Activated gamma-delta T cell (primary cell): ENCODE measurements at regions not wholly inside any gene's neighbourhood (a gene's known extent, or its start where the extent isn't known, plus 50 kb on each side); places are given as distances from the start of the nearest gene placed in this dataset.

Experiments used
- DNase-seq: peaks from one replicate; lab custom pipeline; 2025; lab: John Stamatoyannopoulos, UW

DNA sequence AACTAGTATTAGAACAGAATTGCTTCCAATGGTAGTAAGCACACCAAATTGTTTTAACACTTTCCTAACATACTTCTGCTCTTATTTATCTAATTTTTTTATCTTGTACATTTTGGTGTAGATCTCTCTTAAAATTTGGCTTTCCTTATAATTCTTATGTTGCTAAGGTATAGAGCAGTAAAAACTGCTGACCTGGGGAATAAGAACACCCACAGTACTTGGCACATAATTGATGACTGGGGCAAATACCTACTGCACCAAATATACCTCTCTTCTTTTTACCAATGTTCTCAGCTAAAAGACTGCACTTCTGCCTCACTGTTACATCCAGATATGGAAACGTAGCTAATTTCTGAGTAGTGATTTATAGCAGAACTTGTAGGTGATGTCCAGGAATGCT lies 642.2 kb downstream of the LIG4 start:
- DNase-seq: no peak

GRCh38 chr13:107572156-107572555 lies 643.2 kb downstream of the LIG4 start:
- DNase-seq: no peak

DNA sequence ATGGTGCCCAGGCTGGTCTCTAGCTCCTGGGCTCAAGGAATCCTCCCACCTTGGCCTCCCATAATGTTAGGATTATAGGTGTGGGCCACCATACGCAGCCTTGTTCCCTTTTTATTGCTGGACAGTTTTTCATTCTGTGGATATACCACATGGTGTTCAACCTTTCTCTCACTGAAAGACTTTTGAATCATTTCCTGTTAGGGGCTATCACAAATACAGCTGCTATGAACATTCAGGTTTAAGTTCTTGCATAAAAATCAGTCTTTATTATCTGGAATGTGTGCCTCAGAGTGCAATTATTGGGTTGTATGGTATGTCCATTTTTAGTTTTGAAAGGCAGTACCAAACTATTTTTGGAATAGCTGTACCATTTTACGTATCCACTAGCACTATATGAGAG lies 647.2 kb downstream of the LIG4 start:
- no peak for DNase-seq

- no peak for DNase-seq
These were observed 652.0 kb downstream of the LIG4 start for GRCh38 chr13:107563099-107563925.

DNA sequence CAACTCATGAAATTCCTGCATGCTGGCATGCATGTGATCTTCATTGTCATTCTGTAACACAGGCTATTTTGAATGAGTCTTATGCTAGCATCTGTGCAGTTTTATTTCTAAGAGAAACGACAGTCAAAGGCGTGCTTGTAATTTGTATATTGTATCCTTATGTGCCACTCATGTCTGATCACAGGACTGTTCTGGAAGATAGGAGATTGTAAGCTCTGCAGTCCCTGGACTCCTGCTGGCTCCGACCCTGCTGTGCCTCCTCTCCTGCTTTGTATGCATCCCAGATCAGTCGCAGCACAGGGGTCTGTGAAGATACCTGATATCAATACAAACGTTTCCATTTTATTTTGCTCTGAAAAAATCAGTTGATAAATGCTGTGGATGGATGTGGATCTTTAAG lies 653.1 kb downstream of the LIG4 start:
- no peak for DNase-seq

- DNase-seq: no peak
These were observed 660.9 kb downstream of the LIG4 start for GRCh38 chr13:107554460-107554859.

- no peak for DNase-seq
These were observed 661.5 kb downstream of the LIG4 start for GRCh38 chr13:107553838-107554237.

DNA sequence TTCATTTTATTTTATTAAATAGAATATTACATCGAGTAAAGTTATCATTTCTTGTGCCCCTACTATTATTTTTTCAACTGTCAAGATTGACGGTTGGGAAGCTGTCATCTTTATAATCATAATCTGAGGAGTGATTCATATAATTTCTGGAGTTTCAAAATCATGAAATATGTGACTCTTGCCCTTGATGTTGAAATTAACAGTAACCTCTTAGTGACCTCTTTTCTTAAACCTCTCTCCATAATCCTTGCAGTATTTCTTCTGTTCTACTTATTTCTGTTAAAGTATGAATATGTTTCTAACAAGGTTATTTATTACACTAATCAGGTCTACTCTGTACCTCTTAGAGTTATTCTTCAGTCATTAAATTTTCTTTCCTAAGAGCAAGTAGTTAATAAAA lies 663.8 kb downstream of the LIG4 start:
- no peak for DNase-seq

GRCh38 chr13:107548338-107548737 lies 667.0 kb downstream of the LIG4 start:
- no peak for DNase-seq

DNA sequence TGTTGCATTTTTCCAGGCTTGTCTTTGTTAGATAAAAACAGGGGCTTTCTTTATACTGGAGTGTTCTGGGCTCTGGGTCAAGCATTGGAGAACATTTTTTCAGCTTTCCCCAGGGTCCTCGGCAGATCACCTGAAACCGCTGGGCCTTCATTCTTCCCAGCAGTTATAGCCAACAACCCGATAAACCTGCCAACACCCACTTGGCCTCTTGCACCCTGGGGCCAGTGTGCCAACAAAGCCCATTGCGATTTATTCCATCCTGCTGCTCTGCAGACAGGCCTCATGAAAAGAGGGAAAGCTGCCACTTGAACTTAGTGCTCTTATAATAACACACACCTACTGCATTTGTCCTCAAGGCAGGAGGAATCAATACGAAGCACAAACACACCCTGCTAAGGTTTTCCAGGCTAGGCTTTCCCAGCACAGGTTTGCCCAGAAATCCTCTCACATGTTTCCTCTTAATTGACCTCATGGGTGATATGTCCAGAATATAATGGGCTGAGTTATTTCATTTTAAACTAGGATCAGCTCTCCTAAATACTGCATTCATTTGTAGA lies 669.3 kb downstream of the LIG4 start:
- DNase-seq: no peak

GRCh38 chr13:107534548-107534947 lies 680.8 kb downstream of the LIG4 start:
- DNase-seq: no peak

DNA sequence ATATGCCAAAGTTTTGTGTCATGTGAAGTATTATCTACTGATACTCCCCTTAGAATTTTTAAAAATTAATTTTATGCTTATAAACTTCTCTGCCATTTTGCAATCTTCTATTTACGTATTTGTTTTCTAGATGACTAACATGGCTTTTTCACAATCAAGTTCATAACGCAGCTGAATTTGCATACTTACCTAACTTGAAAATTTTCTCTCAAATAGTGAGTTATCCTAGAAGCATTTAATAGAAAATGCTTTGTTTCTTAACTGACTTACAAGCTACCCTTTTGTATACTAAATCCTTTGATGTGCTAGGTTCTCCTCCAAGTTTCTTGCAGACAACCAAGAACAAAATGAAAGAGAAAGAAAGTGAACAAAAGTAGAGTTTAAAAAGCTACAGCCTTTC lies 683.5 kb downstream of the LIG4 start:
- DNase-seq: no peak

- DNase-seq: no peak
These were observed 684.2 kb downstream of the LIG4 start for GRCh38 chr13:107531180-107531579.

- DNase-seq: no peak
These were observed 686.3 kb downstream of the LIG4 start for GRCh38 chr13:107529035-107529434.

- no peak for DNase-seq
These were observed 696.6 kb downstream of the LIG4 start for GRCh38 chr13:107518780-107519179.

DNA sequence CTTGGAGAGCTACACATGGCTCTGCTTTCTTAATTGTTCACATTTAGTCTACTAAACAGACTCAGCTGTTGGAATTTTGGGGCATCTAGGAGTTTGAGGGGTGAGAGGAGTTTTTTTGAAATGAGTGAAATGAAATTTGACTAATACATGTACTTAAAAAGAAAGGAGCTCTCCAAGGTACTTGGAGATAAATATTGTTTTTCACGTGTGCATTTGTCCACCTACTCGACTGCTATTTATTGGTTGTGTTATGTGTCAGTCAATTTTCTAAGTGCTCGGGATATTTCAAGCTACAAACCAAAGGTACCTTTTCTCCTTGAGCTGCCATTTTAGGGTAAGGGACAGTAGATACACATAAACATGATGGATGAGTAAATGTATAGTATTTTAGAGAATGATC lies 697.0 kb downstream of the LIG4 start:
- no peak for DNase-seq

DNA sequence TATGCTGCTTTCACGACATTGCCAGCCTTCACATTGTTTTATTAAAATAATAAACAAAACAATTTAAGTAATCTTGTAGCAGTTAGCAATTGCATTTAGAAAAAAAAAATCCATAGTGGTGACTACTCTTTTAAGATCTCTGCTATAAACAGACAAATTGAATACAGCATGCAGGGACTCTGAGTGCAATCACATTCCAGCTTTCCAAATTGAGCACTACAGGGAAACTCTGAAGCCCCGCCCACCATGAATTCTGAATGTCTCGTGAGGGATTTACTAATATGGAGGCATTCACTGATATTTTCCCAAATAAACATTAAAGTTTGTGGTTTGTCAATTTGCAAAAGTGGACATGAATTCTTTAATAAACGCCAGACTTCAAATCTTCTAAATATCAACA lies 698.8 kb downstream of the LIG4 start:
- no peak for DNase-seq

GRCh38 chr13:107512551-107512950 lies 702.8 kb downstream of the LIG4 start:
- no peak for DNase-seq

DNA sequence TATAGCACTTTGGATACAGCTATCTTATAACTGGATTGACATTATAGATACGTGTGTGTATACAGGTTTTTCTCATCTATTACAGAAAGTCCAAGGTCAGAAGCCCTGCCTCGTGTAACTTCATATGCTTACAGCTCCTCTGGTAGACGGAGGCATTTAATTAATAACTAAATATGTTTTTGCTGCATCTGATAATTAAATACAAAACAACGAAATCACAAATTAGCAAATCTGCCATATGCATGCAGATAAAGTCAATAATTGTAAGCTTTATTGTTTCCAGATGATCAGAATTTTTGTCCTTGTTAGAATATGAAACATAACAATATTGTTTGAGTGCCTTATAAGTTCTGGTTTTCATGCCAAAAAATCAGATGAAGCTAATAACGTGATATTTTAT lies 717.7 kb downstream of the LIG4 start:
- DNase-seq: no peak

DNA sequence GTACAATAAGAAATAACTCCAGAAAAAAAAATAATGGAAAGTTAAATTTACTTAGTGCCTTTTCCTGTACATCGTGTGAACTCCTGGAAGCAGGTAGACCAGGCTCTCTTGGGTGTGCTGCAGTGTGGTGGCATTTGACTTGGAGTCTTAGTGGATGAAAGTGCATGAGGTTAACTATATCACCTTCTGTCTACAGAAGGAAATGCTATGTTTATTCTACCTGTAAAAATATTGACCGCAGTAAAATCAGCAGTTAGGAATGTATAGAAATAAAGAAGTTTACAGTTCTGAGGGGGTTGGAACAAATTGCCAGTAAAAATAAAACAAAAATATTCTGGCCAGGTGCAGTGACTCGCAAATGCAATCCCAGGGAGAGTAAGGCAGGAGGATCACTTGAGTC lies 722.1 kb downstream of the LIG4 start:
- no peak for DNase-seq

DNA sequence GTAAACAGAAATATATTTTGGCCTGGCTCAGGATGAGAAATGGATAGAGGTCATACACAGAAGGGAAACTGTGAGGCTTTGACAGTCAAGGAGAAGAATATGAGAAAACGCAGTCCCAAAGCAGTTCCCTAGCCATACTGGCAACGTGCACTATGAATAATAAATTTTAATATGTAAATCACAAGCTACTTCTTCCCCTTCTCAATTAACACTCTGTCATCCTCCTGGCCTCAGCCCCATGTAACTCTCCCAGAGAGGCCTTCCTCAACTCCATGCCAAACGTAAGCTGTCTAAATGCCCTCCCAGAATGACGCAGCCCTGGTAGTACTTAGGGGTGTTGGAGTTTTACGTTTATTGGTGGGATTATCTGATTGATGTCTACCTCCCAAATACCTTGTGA lies 732.6 kb downstream of the LIG4 start:
- no peak for DNase-seq

GRCh38 chr13:107480130-107480529 lies 735.2 kb downstream of the LIG4 start:
- DNase-seq: no peak

- DNase-seq: no peak
These were observed 737.5 kb downstream of the LIG4 start for GRCh38 chr13:107477772-107478379.
